ENCODE measurements at regions not wholly inside any gene's neighbourhood (a gene's known extent, or its start where the extent isn't known, plus 50 kb on each side); places are given as distances from the start of the nearest gene placed in this dataset.

DNA sequence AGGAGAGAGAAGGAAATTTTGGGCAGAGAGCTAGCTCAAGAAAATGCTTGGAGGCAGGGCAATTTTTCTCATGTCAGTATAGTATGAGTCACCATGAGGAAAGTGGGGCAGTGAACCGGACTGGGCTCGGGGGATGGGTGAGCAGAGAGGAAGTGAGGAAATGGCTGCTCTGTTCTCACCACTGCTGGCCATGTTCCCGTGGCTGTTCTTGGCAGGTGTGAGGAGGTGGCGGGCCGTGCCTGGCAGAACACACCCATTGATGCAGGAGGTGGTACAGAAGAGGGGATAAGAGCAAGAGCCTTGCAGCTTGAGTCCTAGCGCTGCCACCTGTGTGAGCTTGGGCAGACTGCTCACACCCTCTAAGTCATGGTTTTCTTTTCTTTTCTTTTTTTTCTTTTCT is 304.4 kb upstream of the LYZL1 start (continued):
- TF ChIP-seq, protein P1, sequence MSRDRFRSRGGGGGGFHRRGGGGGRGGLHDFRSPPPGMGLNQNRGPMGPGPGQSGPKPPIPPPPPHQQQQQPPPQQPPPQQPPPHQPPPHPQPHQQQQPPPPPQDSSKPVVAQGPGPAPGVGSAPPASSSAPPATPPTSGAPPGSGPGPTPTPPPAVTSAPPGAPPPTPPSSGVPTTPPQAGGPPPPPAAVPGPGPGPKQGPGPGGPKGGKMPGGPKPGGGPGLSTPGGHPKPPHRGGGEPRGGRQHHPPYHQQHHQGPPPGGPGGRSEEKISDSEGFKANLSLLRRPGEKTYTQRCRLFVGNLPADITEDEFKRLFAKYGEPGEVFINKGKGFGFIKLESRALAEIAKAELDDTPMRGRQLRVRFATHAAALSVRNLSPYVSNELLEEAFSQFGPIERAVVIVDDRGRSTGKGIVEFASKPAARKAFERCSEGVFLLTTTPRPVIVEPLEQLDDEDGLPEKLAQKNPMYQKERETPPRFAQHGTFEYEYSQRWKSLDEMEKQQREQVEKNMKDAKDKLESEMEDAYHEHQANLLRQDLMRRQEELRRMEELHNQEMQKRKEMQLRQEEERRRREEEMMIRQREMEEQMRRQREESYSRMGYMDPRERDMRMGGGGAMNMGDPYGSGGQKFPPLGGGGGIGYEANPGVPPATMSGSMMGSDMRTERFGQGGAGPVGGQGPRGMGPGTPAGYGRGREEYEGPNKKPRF (IDR thresholded peaks at IDR 0.05; ENCODE audit: low read depth, low read length), result no peak
- TF ChIP-seq NFIX (CRISPR knock-in tag; IDR thresholded peaks at IDR 0.05; ENCODE audit: low read depth), result no peak
- TF ChIP-seq MAFF (IDR thresholded peaks at IDR 0.05; ENCODE audit: low read length), result no peak
- TF ChIP-seq, protein P2, sequence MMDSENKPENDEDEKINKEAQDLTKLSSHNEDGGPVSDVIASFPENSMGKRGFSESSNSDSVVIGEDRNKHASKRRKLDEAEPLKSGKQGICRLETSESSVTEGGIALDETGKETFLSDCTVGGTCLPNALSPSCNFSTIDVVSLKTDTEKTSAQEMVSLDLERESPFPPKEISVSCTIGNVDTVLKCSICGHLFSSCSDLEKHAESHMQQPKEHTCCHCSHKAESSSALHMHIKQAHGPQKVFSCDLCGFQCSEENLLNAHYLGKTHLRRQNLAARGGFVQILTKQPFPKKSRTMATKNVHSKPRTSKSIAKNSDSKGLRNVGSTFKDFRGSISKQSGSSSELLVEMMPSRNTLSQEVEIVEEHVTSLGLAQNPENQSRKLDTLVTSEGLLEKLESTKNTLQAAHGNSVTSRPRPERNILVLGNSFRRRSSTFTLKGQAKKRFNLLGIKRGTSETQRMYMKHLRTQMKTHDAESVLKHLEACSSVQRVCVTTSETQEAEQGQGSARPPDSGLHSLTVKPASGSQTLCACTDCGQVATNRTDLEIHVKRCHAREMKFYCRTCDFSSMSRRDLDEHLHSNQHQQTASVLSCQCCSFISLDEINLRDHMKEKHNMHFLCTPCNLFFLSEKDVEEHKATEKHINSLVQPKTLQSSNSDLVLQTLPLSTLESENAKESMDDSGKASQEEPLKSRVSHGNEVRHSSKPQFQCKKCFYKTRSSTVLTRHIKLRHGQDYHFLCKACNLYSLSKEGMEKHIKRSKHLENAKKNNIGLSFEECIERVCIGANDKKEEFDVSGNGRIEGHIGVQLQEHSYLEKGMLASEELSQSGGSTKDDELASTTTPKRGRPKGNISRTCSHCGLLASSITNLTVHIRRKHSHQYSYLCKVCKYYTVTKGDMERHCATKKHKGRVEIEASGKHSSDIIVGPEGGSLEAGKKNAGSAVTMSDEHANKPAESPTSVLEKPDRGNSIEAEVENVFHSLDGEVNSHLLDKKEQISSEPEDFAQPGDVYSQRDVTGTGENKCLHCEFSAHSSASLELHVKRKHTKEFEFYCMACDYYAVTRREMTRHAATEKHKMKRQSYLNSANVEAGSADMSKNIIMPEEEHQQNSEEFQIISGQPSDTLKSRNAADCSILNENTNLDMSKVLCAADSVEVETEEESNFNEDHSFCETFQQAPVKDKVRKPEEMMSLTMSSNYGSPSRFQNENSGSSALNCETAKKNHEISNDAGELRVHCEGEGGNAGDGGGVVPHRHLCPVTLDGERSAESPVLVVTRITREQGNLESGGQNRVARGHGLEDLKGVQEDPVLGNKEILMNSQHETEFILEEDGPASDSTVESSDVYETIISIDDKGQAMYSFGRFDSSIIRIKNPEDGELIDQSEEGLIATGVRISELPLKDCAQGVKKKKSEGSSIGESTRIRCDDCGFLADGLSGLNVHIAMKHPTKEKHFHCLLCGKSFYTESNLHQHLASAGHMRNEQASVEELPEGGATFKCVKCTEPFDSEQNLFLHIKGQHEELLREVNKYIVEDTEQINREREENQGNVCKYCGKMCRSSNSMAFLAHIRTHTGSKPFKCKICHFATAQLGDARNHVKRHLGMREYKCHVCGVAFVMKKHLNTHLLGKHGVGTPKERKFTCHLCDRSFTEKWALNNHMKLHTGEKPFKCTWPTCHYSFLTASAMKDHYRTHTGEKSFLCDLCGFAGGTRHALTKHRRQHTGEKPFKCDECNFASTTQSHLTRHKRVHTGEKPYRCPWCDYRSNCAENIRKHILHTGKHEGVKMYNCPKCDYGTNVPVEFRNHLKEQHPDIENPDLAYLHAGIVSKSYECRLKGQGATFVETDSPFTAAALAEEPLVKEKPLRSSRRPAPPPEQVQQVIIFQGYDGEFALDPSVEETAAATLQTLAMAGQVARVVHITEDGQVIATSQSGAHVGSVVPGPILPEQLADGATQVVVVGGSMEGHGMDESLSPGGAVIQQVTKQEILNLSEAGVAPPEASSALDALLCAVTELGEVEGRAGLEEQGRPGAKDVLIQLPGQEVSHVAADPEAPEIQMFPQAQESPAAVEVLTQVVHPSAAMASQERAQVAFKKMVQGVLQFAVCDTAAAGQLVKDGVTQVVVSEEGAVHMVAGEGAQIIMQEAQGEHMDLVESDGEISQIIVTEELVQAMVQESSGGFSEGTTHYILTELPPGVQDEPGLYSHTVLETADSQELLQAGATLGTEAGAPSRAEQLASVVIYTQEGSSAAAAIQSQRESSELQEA (IDR thresholded peaks at IDR 0.05; ENCODE audit: low read depth), result no peak
- no peak for TF ChIP-seq ZNF586 (CRISPR knock-in tag; conservative IDR thresholded peaks at IDR 0.05)
- TF ChIP-seq FUS (optimal IDR thresholded peaks at IDR 0.05; ENCODE audit: low read depth, low read length), result no peak
- TF ChIP-seq ZNF785 (CRISPR knock-in tag; IDR thresholded peaks at IDR 0.05), result no peak
- TF ChIP-seq SIN3B (IDR thresholded peaks at IDR 0.05; ENCODE audit: low read depth), result no peak
- TF ChIP-seq MYC (IDR thresholded peaks at IDR 0.05; ENCODE audit: low read depth, low read length), result peak; percentile 37; the same call in 1 of the 2 replicates
- TF ChIP-seq MYC (CRISPR knock-in tag; IDR thresholded peaks at IDR 0.05; ENCODE audit: borderline replicate concordance, low read depth), result 0 out of 2 replicates have a peak, but pooled peaks have one; percentile 31
- TF ChIP-seq GATAD2A (IDR thresholded peaks at IDR 0.05), result no peak
- no peak for TF ChIP-seq NR2F6 (CRISPR knock-in tag; IDR thresholded peaks at IDR 0.05)
- no peak for TF ChIP-seq ETV6 (IDR thresholded peaks at IDR 0.05; ENCODE audit: borderline replicate concordance in 1 of 2, low read depth in 2 of 2, low read length in 1 of 2)
- TF ChIP-seq ETV6 (CRISPR knock-in tag; IDR thresholded peaks at IDR 0.05; ENCODE audit: borderline replicate concordance), result no peak
- TF ChIP-seq RUNX1 (IDR thresholded peaks at IDR 0.05; ENCODE audit: low read depth), result no peak
- TF ChIP-seq MECOM (CRISPR knock-in tag; IDR thresholded peaks at IDR 0.05), result no peak
- TF ChIP-seq ZNF444 (CRISPR knock-in tag; IDR thresholded peaks at IDR 0.05), result no peak
- TF ChIP-seq ZNF197 (CRISPR knock-in tag; IDR thresholded peaks at IDR 0.05; ENCODE audit: low read depth), result no peak
- no peak for TF ChIP-seq SRSF9 (IDR thresholded peaks at IDR 0.05; ENCODE audit: borderline replicate concordance, low read depth, low read length)
- no peak for TF ChIP-seq SRSF1 (IDR thresholded peaks at IDR 0.05; ENCODE audit: low read depth, low read length)
- no peak for TF ChIP-seq STAT5B (CRISPR knock-in tag; IDR thresholded peaks at IDR 0.05)
- TF ChIP-seq STAG1 (CRISPR knock-in tag; IDR thresholded peaks at IDR 0.05; ENCODE audit: borderline replicate concordance), result no peak
